NCI-H1105 treated with DMSO at 0.1 percent for 48 hours (cell line): ENCODE measurements at regions not wholly inside any gene's neighbourhood (a gene's known extent, or its start where the extent isn't known, plus 50 kb on each side); places are given as distances from the start of the nearest gene placed in this dataset.

Source experiments
- DNase-seq: peaks from one replicate; lab custom pipeline; 2025; lab: John Stamatoyannopoulos, UW

- DNase-seq, result no peak
These were observed 52.3 kb upstream of the PIP4K2A start for GRCh38 chr10:22766693-22767092.

- DNase-seq, result no peak
These were observed 51.5 kb upstream of the PIP4K2A start for GRCh38 chr10:22765660-22766547.

- DNase-seq, result no peak
These were observed 50.3 kb upstream of the PIP4K2A start for GRCh38 chr10:22764639-22765038.
